WTC11 (cell line): ENCODE measurements at regions not wholly inside any gene's neighbourhood (a gene's known extent, or its start where the extent isn't known, plus 50 kb on each side); places are given as distances from the start of the nearest gene placed in this dataset.

ENCODE experiments used
- ATAC-seq: fragments of 200-7000 bp; cut with Tn5 transposase; 2 replicates; pipeline ENCODE4 v1.10.0; 2021; ENCODE audit warnings: mild to moderate bottlenecking, moderate library complexity
- CTCF ChIA-PET: fragments of 300-600 bp; sonication (Branson Sonifier 250); formaldehyde crosslinking; loops from one replicate; lab custom pipeline; 2021; ENCODE audit warnings: antibody characterized with exemption; lab: Charles Lee
- POLR2A ChIA-PET: fragments of 350-600 bp; sonication (Branson Sonifier 250); formaldehyde crosslinking; loops from one replicate; lab custom pipeline; 2021; ENCODE audit warnings: antibody characterized with exemption; lab: Charles Lee
- DNase-seq: peaks from one replicate; pipeline ENCODE4 v3.0.0; 2021; ENCODE audit warnings: low spot score
- H3K27ac Mint-ChIP-seq: 2 replicates; pipeline ENCODE4 v1.8.0; 2021; ENCODE audit warnings: mixed read lengths
- H3K27me3 Mint-ChIP-seq: 2 replicates; pipeline ENCODE4 v1.8.0; 2021; ENCODE audit warnings: low read depth, mild to moderate bottlenecking, moderate library complexity, mixed read lengths
- H3K36me3 Mint-ChIP-seq: 2 replicates; pipeline ENCODE4 v1.8.0; 2021; ENCODE audit warnings: mixed read lengths
- H3K4me1 Mint-ChIP-seq: 2 replicates; pipeline ENCODE4 v1.8.0; 2022; ENCODE audit warnings: mixed read lengths
- H3K4me3 Mint-ChIP-seq: 2 replicates; pipeline ENCODE4 v1.8.0; 2021; ENCODE audit warnings: mild to moderate bottlenecking, moderate library complexity, mixed read lengths
- H3K9me3 Mint-ChIP-seq: 2 replicates; pipeline ENCODE4 v1.8.0; 2021; ENCODE audit warnings: mixed read lengths
- ATF1 ChIP-seq: sonication (generic); formaldehyde crosslinking; IDR thresholded peaks from 2 replicates; pipeline ENCODE4 v1.8.1; 2023; ENCODE audit warnings: mild to moderate bottlenecking, moderate library complexity, missing genetic modification reagents
- EMX1 ChIP-seq: fragments of 250-450 bp; sonication (Bioruptor Pico); IDR thresholded peaks from 2 replicates; pipeline ENCODE4 v1.8.0; 2021; ENCODE audit warnings: mild to moderate bottlenecking
- FOXJ3 ChIP-seq: sonication (generic); formaldehyde crosslinking; IDR thresholded peaks from 2 replicates; pipeline ENCODE4 v1.9.0; 2021; ENCODE audit warnings: missing genetic modification reagents, mild to moderate bottlenecking, borderline replicate concordance
- FOXK1 ChIP-seq: sonication (generic); formaldehyde crosslinking; IDR thresholded peaks from 2 replicates; pipeline ENCODE4 v1.8.0; 2022; ENCODE audit warnings: mild to moderate bottlenecking, moderate library complexity, missing genetic modification reagents
- GABPB1 ChIP-seq: sonication (generic); formaldehyde crosslinking; IDR thresholded peaks from 2 replicates; pipeline ENCODE4 v1.8.1; 2023; ENCODE audit warnings: mild to moderate bottlenecking, missing genetic modification reagents
- NR1H2 ChIP-seq: sonication (generic); formaldehyde crosslinking; IDR thresholded peaks from 2 replicates; pipeline ENCODE4 v1.9.0; 2021; ENCODE audit warnings: mild to moderate bottlenecking, moderate library complexity, missing genetic modification reagents
- NR2C2 ChIP-seq: sonication (generic); formaldehyde crosslinking; IDR thresholded peaks from 2 replicates; pipeline ENCODE4 v1.8.0; 2022; ENCODE audit warnings: mild to moderate bottlenecking, missing genetic modification reagents
- NR3C1 ChIP-seq: sonication (generic); formaldehyde crosslinking; conservative IDR thresholded peaks from 2 replicates; pipeline ENCODE4 v1.8.1; 2023; ENCODE audit warnings: low read depth, mild to moderate bottlenecking, missing genetic modification reagents
- RORB ChIP-seq: fragments of 250-450 bp; sonication (Bioruptor Pico); IDR thresholded peaks from 2 replicates; pipeline ENCODE4 v1.9.0; 2021; ENCODE audit warnings: mild to moderate bottlenecking
- ZNF138 ChIP-seq: sonication (generic); formaldehyde crosslinking; conservative IDR thresholded peaks from 2 replicates; pipeline ENCODE4 v1.8.1; 2022; ENCODE audit warnings: mild to moderate bottlenecking, moderate library complexity, missing genetic modification reagents
- ZNF317 ChIP-seq: sonication (generic); formaldehyde crosslinking; IDR thresholded peaks from 2 replicates; pipeline ENCODE4 v1.8.1; 2023; ENCODE audit warnings: low read depth, mild to moderate bottlenecking, moderate library complexity, missing genetic modification reagents, borderline replicate concordance
- ZNF671 ChIP-seq: fragments of 250-450 bp; sonication (Bioruptor Pico); IDR thresholded peaks from 2 replicates; pipeline ENCODE4 v1.8.0; 2021; ENCODE audit warnings: mild to moderate bottlenecking
- ZSCAN18 ChIP-seq: fragments of 250-450 bp; sonication (Bioruptor Pico); IDR thresholded peaks from 2 replicates; pipeline ENCODE4 v2.1.2; 2022; ENCODE audit warnings: mild to moderate bottlenecking, moderate library complexity
- TF ChIP-seq, protein P1 (sequence below): sonication (generic); formaldehyde crosslinking; conservative IDR thresholded peaks from 2 replicates; pipeline ENCODE4 v1.8.1; 2023; ENCODE audit warnings: mild to moderate bottlenecking, low read depth, missing genetic modification reagents, moderate library complexity
- TF ChIP-seq, protein P2 (sequence below): sonication (generic); formaldehyde crosslinking; conservative IDR thresholded peaks from 2 replicates; pipeline ENCODE4 v1.8.1; 2022; ENCODE audit warnings: mild to moderate bottlenecking, missing genetic modification reagents
- TF ChIP-seq, protein P3 (sequence below): sonication (generic); formaldehyde crosslinking; IDR thresholded peaks from 2 replicates; pipeline ENCODE4 v1.8.1; 2022; ENCODE audit warnings: mild to moderate bottlenecking, moderate library complexity, missing genetic modification reagents
- TF ChIP-seq, protein P4 (sequence below): sonication (generic); formaldehyde crosslinking; IDR thresholded peaks from 2 replicates; pipeline ENCODE4 v1.8.0; 2023; ENCODE audit warnings: missing genetic modification reagents, mild to moderate bottlenecking, borderline replicate concordance
- TF ChIP-seq, protein P5 (sequence below): fragments of 250-450 bp; sonication (Bioruptor Pico); conservative IDR thresholded peaks from 2 replicates; pipeline ENCODE4 v1.9.0; 2021; ENCODE audit warnings: mild to moderate bottlenecking

- Mint-ChIP-seq H3K27ac (no peak overlapping the region), H3K9me3 (no peaks in the 10 kb centered on the region), H3K4me3 (no peak overlapping the region), H3K36me3 (no peaks in the 10 kb centered on the region), H3K4me1 (peaks cover 5% of the 10 kb centered on the region), H3K27me3 (no peaks in the 10 kb centered on the region)
- DNase-seq (no peak), ATAC-seq (no peak)
- POLR2A ChIA-PET, result no interaction called here
- CTCF ChIA-PET, result no interaction called here
- TF ChIP-seq NR2C2 (CRISPR knock-in tag), result no peak
- TF ChIP-seq, protein P1, sequence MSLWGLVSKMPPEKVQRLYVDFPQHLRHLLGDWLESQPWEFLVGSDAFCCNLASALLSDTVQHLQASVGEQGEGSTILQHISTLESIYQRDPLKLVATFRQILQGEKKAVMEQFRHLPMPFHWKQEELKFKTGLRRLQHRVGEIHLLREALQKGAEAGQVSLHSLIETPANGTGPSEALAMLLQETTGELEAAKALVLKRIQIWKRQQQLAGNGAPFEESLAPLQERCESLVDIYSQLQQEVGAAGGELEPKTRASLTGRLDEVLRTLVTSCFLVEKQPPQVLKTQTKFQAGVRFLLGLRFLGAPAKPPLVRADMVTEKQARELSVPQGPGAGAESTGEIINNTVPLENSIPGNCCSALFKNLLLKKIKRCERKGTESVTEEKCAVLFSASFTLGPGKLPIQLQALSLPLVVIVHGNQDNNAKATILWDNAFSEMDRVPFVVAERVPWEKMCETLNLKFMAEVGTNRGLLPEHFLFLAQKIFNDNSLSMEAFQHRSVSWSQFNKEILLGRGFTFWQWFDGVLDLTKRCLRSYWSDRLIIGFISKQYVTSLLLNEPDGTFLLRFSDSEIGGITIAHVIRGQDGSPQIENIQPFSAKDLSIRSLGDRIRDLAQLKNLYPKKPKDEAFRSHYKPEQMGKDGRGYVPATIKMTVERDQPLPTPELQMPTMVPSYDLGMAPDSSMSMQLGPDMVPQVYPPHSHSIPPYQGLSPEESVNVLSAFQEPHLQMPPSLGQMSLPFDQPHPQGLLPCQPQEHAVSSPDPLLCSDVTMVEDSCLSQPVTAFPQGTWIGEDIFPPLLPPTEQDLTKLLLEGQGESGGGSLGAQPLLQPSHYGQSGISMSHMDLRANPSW, result no peak
- TF ChIP-seq, protein P2, sequence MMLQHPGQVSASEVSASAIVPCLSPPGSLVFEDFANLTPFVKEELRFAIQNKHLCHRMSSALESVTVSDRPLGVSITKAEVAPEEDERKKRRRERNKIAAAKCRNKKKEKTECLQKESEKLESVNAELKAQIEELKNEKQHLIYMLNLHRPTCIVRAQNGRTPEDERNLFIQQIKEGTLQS (CRISPR knock-in tag), result no peak
- TF ChIP-seq, protein P3, sequence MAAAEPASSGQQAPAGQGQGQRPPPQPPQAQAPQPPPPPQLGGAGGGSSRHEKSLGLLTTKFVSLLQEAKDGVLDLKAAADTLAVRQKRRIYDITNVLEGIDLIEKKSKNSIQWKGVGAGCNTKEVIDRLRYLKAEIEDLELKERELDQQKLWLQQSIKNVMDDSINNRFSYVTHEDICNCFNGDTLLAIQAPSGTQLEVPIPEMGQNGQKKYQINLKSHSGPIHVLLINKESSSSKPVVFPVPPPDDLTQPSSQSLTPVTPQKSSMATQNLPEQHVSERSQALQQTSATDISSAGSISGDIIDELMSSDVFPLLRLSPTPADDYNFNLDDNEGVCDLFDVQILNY (CRISPR knock-in tag), result no peak
- no peak for TF ChIP-seq ZNF138 (CRISPR knock-in tag)
- TF ChIP-seq ATF1, result no peak
- TF ChIP-seq, protein P4, sequence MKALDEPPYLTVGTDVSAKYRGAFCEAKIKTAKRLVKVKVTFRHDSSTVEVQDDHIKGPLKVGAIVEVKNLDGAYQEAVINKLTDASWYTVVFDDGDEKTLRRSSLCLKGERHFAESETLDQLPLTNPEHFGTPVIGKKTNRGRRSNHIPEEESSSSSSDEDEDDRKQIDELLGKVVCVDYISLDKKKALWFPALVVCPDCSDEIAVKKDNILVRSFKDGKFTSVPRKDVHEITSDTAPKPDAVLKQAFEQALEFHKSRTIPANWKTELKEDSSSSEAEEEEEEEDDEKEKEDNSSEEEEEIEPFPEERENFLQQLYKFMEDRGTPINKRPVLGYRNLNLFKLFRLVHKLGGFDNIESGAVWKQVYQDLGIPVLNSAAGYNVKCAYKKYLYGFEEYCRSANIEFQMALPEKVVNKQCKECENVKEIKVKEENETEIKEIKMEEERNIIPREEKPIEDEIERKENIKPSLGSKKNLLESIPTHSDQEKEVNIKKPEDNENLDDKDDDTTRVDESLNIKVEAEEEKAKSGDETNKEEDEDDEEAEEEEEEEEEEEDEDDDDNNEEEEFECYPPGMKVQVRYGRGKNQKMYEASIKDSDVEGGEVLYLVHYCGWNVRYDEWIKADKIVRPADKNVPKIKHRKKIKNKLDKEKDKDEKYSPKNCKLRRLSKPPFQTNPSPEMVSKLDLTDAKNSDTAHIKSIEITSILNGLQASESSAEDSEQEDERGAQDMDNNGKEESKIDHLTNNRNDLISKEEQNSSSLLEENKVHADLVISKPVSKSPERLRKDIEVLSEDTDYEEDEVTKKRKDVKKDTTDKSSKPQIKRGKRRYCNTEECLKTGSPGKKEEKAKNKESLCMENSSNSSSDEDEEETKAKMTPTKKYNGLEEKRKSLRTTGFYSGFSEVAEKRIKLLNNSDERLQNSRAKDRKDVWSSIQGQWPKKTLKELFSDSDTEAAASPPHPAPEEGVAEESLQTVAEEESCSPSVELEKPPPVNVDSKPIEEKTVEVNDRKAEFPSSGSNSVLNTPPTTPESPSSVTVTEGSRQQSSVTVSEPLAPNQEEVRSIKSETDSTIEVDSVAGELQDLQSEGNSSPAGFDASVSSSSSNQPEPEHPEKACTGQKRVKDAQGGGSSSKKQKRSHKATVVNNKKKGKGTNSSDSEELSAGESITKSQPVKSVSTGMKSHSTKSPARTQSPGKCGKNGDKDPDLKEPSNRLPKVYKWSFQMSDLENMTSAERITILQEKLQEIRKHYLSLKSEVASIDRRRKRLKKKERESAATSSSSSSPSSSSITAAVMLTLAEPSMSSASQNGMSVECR (CRISPR knock-in tag), result no peak
- TF ChIP-seq, protein P5, sequence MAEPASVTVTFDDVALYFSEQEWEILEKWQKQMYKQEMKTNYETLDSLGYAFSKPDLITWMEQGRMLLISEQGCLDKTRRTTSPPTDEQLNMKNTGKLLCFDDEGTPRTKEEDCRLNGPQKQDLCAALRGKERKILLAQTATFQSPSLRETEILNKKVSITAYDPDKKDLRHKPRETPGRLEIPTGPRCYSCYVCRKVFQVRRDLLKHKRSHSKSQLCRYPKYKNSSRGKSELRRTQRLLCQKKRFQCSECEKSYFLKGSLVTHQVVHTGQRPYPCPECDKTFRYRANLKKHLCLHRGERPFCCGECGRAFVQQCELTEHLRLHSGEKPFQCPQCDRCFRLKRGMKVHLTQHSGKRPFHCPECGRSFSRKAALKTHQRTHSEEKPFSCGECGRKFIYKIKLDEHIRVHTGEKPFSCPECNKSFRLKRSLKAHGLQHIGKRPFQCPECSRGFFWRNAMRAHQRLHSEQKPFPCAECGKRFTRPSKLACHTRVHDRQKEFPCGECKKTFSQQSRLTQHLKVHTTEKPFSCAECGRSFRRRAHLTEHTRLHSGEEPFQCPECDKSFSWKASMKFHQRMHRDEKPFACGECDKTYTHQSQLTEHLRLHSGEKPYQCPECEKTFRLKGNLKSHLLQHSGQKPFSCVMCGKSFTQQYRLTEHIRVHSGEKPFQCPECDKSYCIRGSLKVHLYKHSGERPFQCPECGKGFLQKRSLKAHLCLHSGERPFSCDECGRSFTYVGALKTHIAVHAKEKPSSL (CRISPR knock-in tag), result no peak
- no peak for TF ChIP-seq NR3C1 (CRISPR knock-in tag)
- no peak for TF ChIP-seq FOXJ3
- no peak for TF ChIP-seq GABPB1
- TF ChIP-seq ZNF317 (CRISPR knock-in tag), result no peak
- no peak for TF ChIP-seq NR1H2
- TF ChIP-seq ZSCAN18, result no peak
- TF ChIP-seq EMX1 (CRISPR knock-in tag), result no peak
- no peak for TF ChIP-seq ZNF671 (CRISPR knock-in tag)
- no peak for TF ChIP-seq FOXK1 (CRISPR knock-in tag)
- TF ChIP-seq RORB (CRISPR knock-in tag), result no peak
These were observed 527.3 kb upstream of the GHITM start for GRCh38 chr10:83612050-83612449.
